HG02970 (cell line): ENCODE measurements at regions not wholly inside any gene's neighbourhood (a gene's known extent, or its start where the extent isn't known, plus 50 kb on each side); places are given as distances from the start of the nearest gene placed in this dataset.

Experiments used
- ATAC-seq: cut with Tn5 transposase; IDR thresholded peaks from one replicate; pipeline ENCODE4 v1.9.1; 2021; ENCODE audit warnings: mild to moderate bottlenecking, moderate library complexity, moderate number of reproducible peaks; ENCODE audit not compliant: unreplicated experiment, low FRiP score

- ATAC-seq = no peak
Measured at GRCh38 chrX:40284852-40285251, 187.1 kb upstream of the BCOR start.

GRCh38 chrX:40283981-40284380, 186.2 kb upstream of the BCOR start:
- no peak for ATAC-seq

- ATAC-seq = no peak
Measured at GRCh38 chrX:40282946-40283660, 185.3 kb upstream of the BCOR start.

- ATAC-seq = no peak
Measured at GRCh38 chrX:40282348-40282747, 184.6 kb upstream of the BCOR start.

GRCh38 chrX:40281336-40282005, 183.7 kb upstream of the BCOR start:
- ATAC-seq = no peak

GRCh38 chrX:40279762-40280161, 182.0 kb upstream of the BCOR start:
- no peak for ATAC-seq

- no peak for ATAC-seq
Measured at GRCh38 chrX:40279091-40279430, 181.3 kb upstream of the BCOR start.

- ATAC-seq = no peak
Measured at GRCh38 chrX:40278340-40279090, 180.8 kb upstream of the BCOR start.

- ATAC-seq = no peak
Measured at GRCh38 chrX:40277672-40278071, 179.9 kb upstream of the BCOR start.

GRCh38 chrX:40273356-40274050, 175.7 kb upstream of the BCOR start:
- no peak for ATAC-seq

- ATAC-seq = no peak
Measured at GRCh38 chrX:40272776-40273175, 175.0 kb upstream of the BCOR start.

GRCh38 chrX:40272141-40272540, 174.4 kb upstream of the BCOR start:
- no peak for ATAC-seq

GRCh38 chrX:40268188-40268520, 170.4 kb upstream of the BCOR start:
- no peak for ATAC-seq

GRCh38 chrX:40267334-40268187, 169.8 kb upstream of the BCOR start:
- no peak for ATAC-seq

- ATAC-seq = no peak
Measured at GRCh38 chrX:40266490-40267333, 169.0 kb upstream of the BCOR start.

- ATAC-seq = no peak
Measured at GRCh38 chrX:40265936-40266335, 168.2 kb upstream of the BCOR start.

GRCh38 chrX:40263014-40263560, 165.3 kb upstream of the BCOR start:
- no peak for ATAC-seq

GRCh38 chrX:40262157-40263013, 164.6 kb upstream of the BCOR start:
- ATAC-seq = no peak
